HepG2 (cell line): ENCODE measurements at regions not wholly inside any gene's neighbourhood (a gene's known extent, or its start where the extent isn't known, plus 50 kb on each side); places are given as distances from the start of the nearest gene placed in this dataset.

Experiments
- ERF ChIP-seq: IDR thresholded peaks from 2 replicates; pipeline ENCODE4 v1.6.1; 2018; ENCODE audit warnings: missing biosample characterization, missing genetic modification reagents
- GATAD2A ChIP-seq: IDR thresholded peaks from 2 replicates; pipeline ENCODE4 v1.6.1; 2016
- HNF4A ChIP-seq: sonication (generic); formaldehyde crosslinking; IDR thresholded peaks from 2 replicates; pipeline ENCODE4 v1.4.0; 2020; ENCODE audit warnings: missing genetic modification reagents
- KDM1A ChIP-seq: IDR thresholded peaks from 2 replicates; pipeline ENCODE4 v1.6.1; 2016; ENCODE audit warnings: missing compliant biosample characterization
- KIAA2018 ChIP-seq: sonication (generic); formaldehyde crosslinking; IDR thresholded peaks from 2 replicates; pipeline ENCODE4 v1.5.0; 2020; ENCODE audit warnings: mild to moderate bottlenecking, missing genetic modification reagents, borderline replicate concordance
- NFE2L2 ChIP-seq: fragments of 150-350 bp; IDR thresholded peaks from 2 replicates; pipeline ENCODE4 v1.6.1; 2014; ENCODE audit warnings: low read length
- SRY ChIP-seq: sonication (generic); formaldehyde crosslinking; IDR thresholded peaks from 2 replicates; pipeline ENCODE4 v1.8.0; 2022; ENCODE audit warnings: mild to moderate bottlenecking, missing genetic modification reagents
- ZNF296 ChIP-seq: sonication (generic); formaldehyde crosslinking; conservative IDR thresholded peaks from 2 replicates; pipeline ENCODE4 v1.5.0; 2020; ENCODE audit warnings: mild to moderate bottlenecking, missing genetic modification reagents
- ZNF512B ChIP-seq: sonication (generic); formaldehyde crosslinking; IDR thresholded peaks from 2 replicates; pipeline ENCODE4 v1.5.1; 2020; ENCODE audit warnings: missing genetic modification reagents, mild to moderate bottlenecking, borderline replicate concordance
- ZNF629 ChIP-seq: sonication (generic); formaldehyde crosslinking; conservative IDR thresholded peaks from 2 replicates; pipeline ENCODE4 v1.5.0; 2020; ENCODE audit warnings: missing genetic modification reagents
- ZNF687 ChIP-seq: sonication (generic); formaldehyde crosslinking; IDR thresholded peaks from 2 replicates; pipeline ENCODE4 v1.5.1; 2020; ENCODE audit warnings: mild to moderate bottlenecking, missing genetic modification reagents, moderate library complexity
- ZNF766 ChIP-seq: sonication (generic); formaldehyde crosslinking; IDR thresholded peaks from 2 replicates; pipeline ENCODE4 v1.5.0; 2020; ENCODE audit warnings: missing genetic modification reagents, borderline replicate concordance

- TF ChIP-seq HNF4A (CRISPR knock-in tag), result peak; percentile 61
- TF ChIP-seq NFE2L2, result no peak
- TF ChIP-seq ZNF629 (CRISPR knock-in tag), result peak; percentile 57; the same call in 1 of the 2 replicates
- no peak for TF ChIP-seq ZNF512B
- no peak for TF ChIP-seq SRY
- TF ChIP-seq KDM1A, result no peak
- no peak for TF ChIP-seq ZNF766
- TF ChIP-seq ERF (CRISPR knock-in tag), result no peak
- 0 out of 2 replicates have a peak, but pooled peaks have one; percentile 26 for TF ChIP-seq ZNF687 (CRISPR knock-in tag)
- no peak for TF ChIP-seq KIAA2018 (CRISPR knock-in tag)
- 0 out of 2 replicates have a peak, but pooled peaks have one; percentile 8 for TF ChIP-seq GATAD2A (CRISPR knock-in tag)
- TF ChIP-seq ZNF296, result no peak
Observed at GRCh38 chr10:93250010-93250409, 176.3 kb downstream of the CYP26A1 start (continued).
